ENCODE measurements at regions not wholly inside any gene's neighbourhood (a gene's known extent, or its start where the extent isn't known, plus 50 kb on each side); places are given as distances from the start of the nearest gene placed in this dataset.
"Not testable (repeated sequence)": the region's sequence is repeated elsewhere in the genome, so short reads cannot be mapped to it uniquely, and the experiment has no call there.

DNA sequence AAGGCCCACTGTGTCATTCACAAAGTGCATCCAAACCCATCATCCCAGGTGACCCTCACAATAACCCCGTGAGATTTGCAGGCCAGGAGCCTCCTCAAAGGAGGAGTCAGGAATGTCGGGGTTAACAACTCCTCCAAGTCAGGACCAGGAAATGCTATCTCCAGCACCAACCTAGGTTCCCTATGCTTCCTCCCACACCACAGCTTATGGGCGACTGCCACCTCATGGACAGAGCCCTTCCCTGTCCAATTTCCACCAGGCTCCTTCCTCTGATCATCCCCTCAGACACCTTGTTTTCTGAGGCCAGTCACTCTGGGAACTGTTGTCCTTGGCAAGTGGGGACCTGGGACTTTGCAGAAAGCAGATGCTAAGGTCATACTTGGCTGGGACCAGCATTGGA, 77.8 kb downstream of the LIMS3 start:
- H3K9me3 Mint-ChIP-seq; H3K36me3 Mint-ChIP-seq (ENCODE audit: low read depth); H3K4me3 Mint-ChIP-seq; H3K27me3 Mint-ChIP-seq; DNase-seq; CTCF ChIA-PET; intact Hi-C loops (cut with micrococcal nuclease); POLR2A ChIA-PET; H3K27ac Mint-ChIP-seq; H3K4me1 Mint-ChIP-seq (ENCODE audit: low read depth): not testable (repeated sequence)
- ATAC-seq: peak; percentile 49

GRCh38 chr2:109980754-109981153, 82.3 kb downstream of the LIMS3 start:
- POLR2A ChIA-PET; H3K27me3 Mint-ChIP-seq; CTCF ChIA-PET; intact Hi-C loops (cut with micrococcal nuclease); H3K27ac Mint-ChIP-seq; H3K4me1 Mint-ChIP-seq (ENCODE audit: low read depth); H3K36me3 Mint-ChIP-seq (ENCODE audit: low read depth); DNase-seq; H3K4me3 Mint-ChIP-seq; H3K9me3 Mint-ChIP-seq: not testable (repeated sequence)
- ATAC-seq: peak; percentile 75

- CTCF ChIA-PET: not testable (repeated sequence)
- peak; percentile 70 for ATAC-seq
Measured at GRCh38 chr2:109986389-109987088, 88.1 kb downstream of the LIMS3 start.

GRCh38 chr2:109987089-109987420, 88.6 kb downstream of the LIMS3 start:
- H3K4me3 Mint-ChIP-seq; H3K27me3 Mint-ChIP-seq; DNase-seq; intact Hi-C loops (cut with micrococcal nuclease); CTCF ChIA-PET; H3K9me3 Mint-ChIP-seq; H3K36me3 Mint-ChIP-seq (ENCODE audit: low read depth); H3K27ac Mint-ChIP-seq; POLR2A ChIA-PET; H3K4me1 Mint-ChIP-seq (ENCODE audit: low read depth): not testable (repeated sequence)
- peak; percentile 31 for ATAC-seq

More at GRCh38 chr2:109986389-109987088, 88.1 kb downstream of the LIMS3 start:
- H3K27ac Mint-ChIP-seq; H3K4me1 Mint-ChIP-seq (ENCODE audit: low read depth); DNase-seq; H3K36me3 Mint-ChIP-seq (ENCODE audit: low read depth); H3K27me3 Mint-ChIP-seq; H3K4me3 Mint-ChIP-seq; intact Hi-C loops (cut with micrococcal nuclease); H3K9me3 Mint-ChIP-seq; POLR2A ChIA-PET: not testable (repeated sequence)

DNA sequence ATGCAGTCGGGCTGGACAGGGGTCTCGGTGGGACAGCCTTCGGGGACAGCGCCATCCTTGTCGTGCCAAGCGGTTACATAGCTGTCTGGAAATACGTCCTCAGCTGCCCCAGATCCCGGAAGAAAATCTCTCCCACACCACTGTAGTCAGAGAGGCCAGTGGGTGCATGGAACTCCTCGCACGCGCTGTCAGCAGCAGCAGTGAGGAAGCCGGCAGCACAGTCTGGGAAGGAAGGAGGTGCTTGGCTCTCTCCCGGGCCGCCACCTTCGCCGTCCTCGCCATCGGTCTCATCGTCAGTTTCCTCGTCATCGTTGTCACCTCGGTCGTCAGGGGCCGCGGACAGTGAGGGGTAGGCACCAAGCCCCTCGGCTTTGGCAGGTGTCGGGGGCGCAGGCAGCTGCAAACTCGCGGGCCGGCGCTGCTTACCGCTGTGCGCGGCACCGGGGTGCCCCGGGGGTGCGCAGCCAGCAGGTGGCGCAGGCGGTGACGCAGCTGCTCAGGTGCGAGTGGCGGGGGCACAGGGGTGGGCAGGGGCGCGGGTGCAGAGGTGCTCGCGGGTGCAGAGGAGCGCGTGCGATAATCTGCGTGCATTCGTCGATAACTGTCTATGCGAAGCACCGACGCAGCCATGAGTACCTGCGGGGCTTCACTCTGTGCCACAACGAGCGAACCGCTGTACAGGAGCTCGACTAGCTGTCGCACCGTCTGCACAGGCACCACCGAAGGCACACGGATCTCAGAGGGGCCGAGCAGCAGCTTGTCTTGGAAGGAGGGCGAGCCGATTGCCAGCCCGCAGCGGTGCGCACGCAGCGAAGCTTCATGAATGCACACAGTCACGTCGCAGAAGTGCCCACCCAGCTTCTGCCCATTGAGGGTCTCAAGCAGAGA, 89.2 kb downstream of the LIMS3 start:
- H3K36me3 Mint-ChIP-seq (ENCODE audit: low read depth); DNase-seq; CTCF ChIA-PET; intact Hi-C loops (cut with micrococcal nuclease); H3K4me3 Mint-ChIP-seq; H3K27me3 Mint-ChIP-seq; POLR2A ChIA-PET; H3K4me1 Mint-ChIP-seq (ENCODE audit: low read depth); H3K27ac Mint-ChIP-seq; H3K9me3 Mint-ChIP-seq: not testable (repeated sequence)
- peak; percentile 87 for ATAC-seq

- H3K4me3 Mint-ChIP-seq; ATAC-seq; H3K36me3 Mint-ChIP-seq (ENCODE audit: low read depth); H3K9me3 Mint-ChIP-seq; H3K4me1 Mint-ChIP-seq (ENCODE audit: low read depth); CTCF ChIA-PET; H3K27me3 Mint-ChIP-seq; DNase-seq; H3K27ac Mint-ChIP-seq; intact Hi-C loops (cut with micrococcal nuclease); POLR2A ChIA-PET: not testable (repeated sequence)
Measured at GRCh38 chr2:109999395-109999794, 100.9 kb downstream of the LIMS3 start.

DNA sequence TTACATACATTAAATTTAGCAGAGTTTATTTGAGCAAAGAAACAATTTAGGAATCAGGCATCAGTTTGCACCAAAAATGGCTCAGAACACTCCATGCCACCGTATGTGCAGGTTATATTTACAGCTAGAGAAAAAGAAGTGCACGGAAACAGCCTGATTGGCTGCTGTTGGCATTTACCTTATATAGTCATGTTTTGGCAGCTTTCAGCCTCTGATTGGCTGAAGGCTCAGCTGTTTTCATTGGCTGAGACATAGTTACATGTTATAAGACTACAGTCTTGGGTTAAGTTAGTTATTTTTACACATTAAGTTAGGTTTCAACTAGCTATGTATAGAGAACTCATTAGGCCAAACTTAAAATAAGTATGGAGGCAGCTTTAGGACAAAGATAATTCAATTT, 104.0 kb downstream of the LIMS3 start:
- DNase-seq; H3K4me3 Mint-ChIP-seq; H3K27ac Mint-ChIP-seq; CTCF ChIA-PET; H3K4me1 Mint-ChIP-seq (ENCODE audit: low read depth); H3K27me3 Mint-ChIP-seq; POLR2A ChIA-PET; H3K9me3 Mint-ChIP-seq; intact Hi-C loops (cut with micrococcal nuclease); H3K36me3 Mint-ChIP-seq (ENCODE audit: low read depth); ATAC-seq: not testable (repeated sequence)

- H3K4me1 Mint-ChIP-seq (ENCODE audit: low read depth); POLR2A ChIA-PET: not testable (repeated sequence)
Measured at GRCh38 chr2:110013388-110013787, 102.2 kb downstream of the MALL start.

DNA sequence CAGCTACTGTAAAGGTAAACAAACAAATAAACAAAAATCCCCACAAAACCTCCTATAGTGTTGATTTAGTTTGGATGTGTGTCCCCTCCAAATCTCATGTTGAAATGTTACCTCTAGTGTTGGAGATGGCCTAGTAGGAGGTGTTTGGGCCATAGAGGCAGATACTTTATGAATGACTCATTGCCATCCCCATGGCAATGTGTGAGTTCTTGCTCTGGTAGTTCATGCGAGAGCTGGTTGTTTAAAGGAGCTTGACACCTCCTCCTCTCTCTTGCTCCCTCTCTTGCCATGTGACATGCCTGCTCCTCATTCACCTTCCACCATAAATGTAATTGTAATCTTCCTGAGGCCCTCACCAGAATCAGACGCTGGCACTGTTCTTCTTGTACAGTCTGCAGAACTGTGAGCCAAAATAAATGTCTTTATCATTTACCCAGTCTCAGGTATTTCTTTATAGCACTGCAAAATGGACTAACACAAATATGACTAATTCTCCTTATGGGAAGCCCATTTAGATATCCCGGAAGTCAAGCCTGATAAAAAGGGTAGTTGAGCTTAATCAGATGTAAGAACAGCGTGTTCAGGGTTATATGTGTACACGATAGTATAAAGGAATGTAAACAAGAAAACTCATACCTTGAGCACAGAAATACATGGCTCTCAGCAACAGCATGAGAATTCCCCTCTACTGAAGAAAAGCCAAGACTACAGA, 99.1 kb downstream of the MALL start:
- ATAC-seq; H3K4me1 Mint-ChIP-seq (ENCODE audit: low read depth); POLR2A ChIA-PET; H3K4me3 Mint-ChIP-seq; CTCF ChIA-PET; H3K36me3 Mint-ChIP-seq (ENCODE audit: low read depth); DNase-seq; H3K9me3 Mint-ChIP-seq; H3K27ac Mint-ChIP-seq; H3K27me3 Mint-ChIP-seq; intact Hi-C loops (cut with micrococcal nuclease): not testable (repeated sequence)

More at GRCh38 chr2:110013388-110013787, 102.2 kb downstream of the MALL start:
- intact Hi-C loops (cut with micrococcal nuclease); CTCF ChIA-PET; H3K36me3 Mint-ChIP-seq (ENCODE audit: low read depth); H3K27ac Mint-ChIP-seq; H3K27me3 Mint-ChIP-seq; DNase-seq; ATAC-seq; H3K4me3 Mint-ChIP-seq; H3K9me3 Mint-ChIP-seq: not testable (repeated sequence)

DNA sequence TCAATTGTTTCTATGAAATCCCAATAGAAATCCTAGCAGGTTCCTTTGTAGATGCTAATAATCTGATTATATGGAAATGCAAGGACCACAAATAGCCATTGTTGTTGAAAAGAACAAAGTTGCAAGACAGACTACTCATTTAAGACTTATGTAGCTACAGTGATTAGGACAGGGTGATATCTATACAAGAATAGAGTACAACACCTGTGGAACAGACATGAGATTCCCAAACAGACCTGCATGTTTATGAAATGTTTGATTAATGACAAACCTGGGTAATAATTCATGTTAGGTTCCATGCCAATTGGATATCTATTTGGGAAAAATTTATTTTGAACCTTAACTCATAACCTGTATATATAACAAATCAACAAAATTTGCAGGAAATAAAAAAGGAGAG, 95.4 kb downstream of the MALL start:
- DNase-seq; H3K4me1 Mint-ChIP-seq (ENCODE audit: low read depth); H3K4me3 Mint-ChIP-seq; H3K27me3 Mint-ChIP-seq; POLR2A ChIA-PET; H3K27ac Mint-ChIP-seq; intact Hi-C loops (cut with micrococcal nuclease); ATAC-seq; H3K9me3 Mint-ChIP-seq; CTCF ChIA-PET; H3K36me3 Mint-ChIP-seq (ENCODE audit: low read depth): not testable (repeated sequence)

GRCh38 chr2:110022278-110022677, 93.3 kb downstream of the MALL start:
- ATAC-seq; H3K27ac Mint-ChIP-seq; H3K9me3 Mint-ChIP-seq; H3K36me3 Mint-ChIP-seq (ENCODE audit: low read depth); DNase-seq; POLR2A ChIA-PET; intact Hi-C loops (cut with micrococcal nuclease); CTCF ChIA-PET; H3K4me3 Mint-ChIP-seq; H3K27me3 Mint-ChIP-seq; H3K4me1 Mint-ChIP-seq (ENCODE audit: low read depth): not testable (repeated sequence)

Data from activated CD8-positive, alpha-beta T cell treated with anti-CD3 and anti-CD28 coated beads for 36 hours (primary cell).